ENCODE measurements at regions not wholly inside any gene's neighbourhood (a gene's known extent, or its start where the extent isn't known, plus 50 kb on each side); places are given as distances from the start of the nearest gene placed in this dataset.

- Histone ChIP-seq H3K4me3 (ENCODE audit: low read depth in 1 of 2, low read length in 1 of 2) (no peak overlapping the region), H3K9me3 (no peaks in the 10 kb centered on the region), H3K27me3 (no peaks in the 10 kb centered on the region), H3K36me3 (no peaks in the 10 kb centered on the region), H3K4me1 (ENCODE audit: control insufficient read depth in 1 of 2, insufficient read depth in 1 of 2, low read depth in 1 of 2, low read length in 1 of 2) (peaks cover 29 to 35% of the 10 kb centered on the region in 2 experiments), H3K27ac (no peak overlapping the region)
- TF ChIP-seq CTCF (IDR thresholded peaks at IDR 0.05) = no peak
Measured at GRCh38 chr6:134714679-134715078, 235.2 kb downstream of the ALDH8A1 start.

GRCh38 chr6:134714113-134714512 lies 235.8 kb downstream of the ALDH8A1 start:
- no peak for TF ChIP-seq CTCF (IDR thresholded peaks at IDR 0.05)
- no peaks in the 10 kb centered on the region for H3K27me3 ChIP-seq
- no peak overlapping the region for H3K4me3 ChIP-seq (ENCODE audit: low read depth in 1 of 2, low read length in 1 of 2)
- H3K36me3 ChIP-seq = no peaks in the 10 kb centered on the region
- no peaks in the 10 kb centered on the region for H3K9me3 ChIP-seq
- no peak overlapping the region for H3K27ac ChIP-seq
- H3K4me1 ChIP-seq (ENCODE audit: control insufficient read depth in 1 of 2, insufficient read depth in 1 of 2, low read depth in 1 of 2, low read length in 1 of 2) = peaks cover 23 to 29% of the 10 kb centered on the region in 2 experiments

- Histone ChIP-seq H3K4me1 (ENCODE audit: control insufficient read depth in 1 of 2, insufficient read depth in 1 of 2, low read depth in 1 of 2, low read length in 1 of 2) (peaks cover 12 to 14% of the 10 kb centered on the region in 2 experiments), H3K27me3 (peaks cover 16% of the 10 kb centered on the region), H3K9me3 (no peaks in the 10 kb centered on the region), H3K4me3 (ENCODE audit: low read depth in 1 of 2, low read length in 1 of 2) (no peak overlapping the region), H3K36me3 (no peaks in the 10 kb centered on the region), H3K27ac (no peak overlapping the region)
- no peak for TF ChIP-seq CTCF (IDR thresholded peaks at IDR 0.05)
Measured at GRCh38 chr6:134712311-134712710, 237.6 kb downstream of the ALDH8A1 start.

- Histone ChIP-seq H3K4me3 (ENCODE audit: low read depth in 1 of 2, low read length in 1 of 2) (no peak overlapping the region), H3K27me3 (peaks cover 34% of the 10 kb centered on the region), H3K27ac (no peak overlapping the region), H3K36me3 (no peaks in the 10 kb centered on the region), H3K9me3 (no peaks in the 10 kb centered on the region), H3K4me1 (ENCODE audit: control insufficient read depth in 1 of 2, insufficient read depth in 1 of 2, low read depth in 1 of 2, low read length in 1 of 2) (no peaks in the 10 kb centered on the region)
- no peak for TF ChIP-seq CTCF (IDR thresholded peaks at IDR 0.05)
Measured at GRCh38 chr6:134708079-134708478, 241.8 kb downstream of the ALDH8A1 start.

GRCh38 chr6:134707342-134708031 lies 242.4 kb downstream of the ALDH8A1 start:
- H3K9me3 ChIP-seq = no peaks in the 10 kb centered on the region
- H3K4me3 ChIP-seq (ENCODE audit: low read depth in 1 of 2, low read length in 1 of 2) = no peak overlapping the region
- H3K27me3 ChIP-seq = peaks cover 34% of the 10 kb centered on the region
- H3K4me1 ChIP-seq (ENCODE audit: control insufficient read depth in 1 of 2, insufficient read depth in 1 of 2, low read depth in 1 of 2, low read length in 1 of 2) = no peaks in the 10 kb centered on the region
- no peak for TF ChIP-seq CTCF (IDR thresholded peaks at IDR 0.05)
- H3K27ac ChIP-seq = no peak overlapping the region
- no peaks in the 10 kb centered on the region for H3K36me3 ChIP-seq
